ENCODE measurements at regions not wholly inside any gene's neighbourhood (a gene's known extent, or its start where the extent isn't known, plus 50 kb on each side); places are given as distances from the start of the nearest gene placed in this dataset.

DNA sequence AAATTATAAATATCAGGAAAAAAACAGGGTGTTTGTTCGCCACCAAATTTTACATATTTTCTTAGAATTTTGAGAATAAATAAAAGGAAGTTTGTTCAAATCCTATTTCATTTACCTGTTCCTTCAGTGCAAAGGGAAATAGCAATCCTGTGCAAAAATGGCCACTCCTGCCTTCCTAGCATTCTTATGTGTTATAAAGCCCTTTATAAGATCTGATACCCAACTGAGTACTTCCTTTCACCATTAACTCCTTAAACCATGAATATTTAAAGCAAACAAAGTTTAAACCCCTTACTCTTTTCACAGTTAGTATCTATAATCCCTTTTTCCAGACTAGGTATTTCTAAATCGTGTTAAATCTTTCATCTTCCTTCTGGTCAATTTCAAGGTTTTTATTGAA is 427.8 kb downstream of the NR4A2 start:
- TF ChIP-seq, protein P1, sequence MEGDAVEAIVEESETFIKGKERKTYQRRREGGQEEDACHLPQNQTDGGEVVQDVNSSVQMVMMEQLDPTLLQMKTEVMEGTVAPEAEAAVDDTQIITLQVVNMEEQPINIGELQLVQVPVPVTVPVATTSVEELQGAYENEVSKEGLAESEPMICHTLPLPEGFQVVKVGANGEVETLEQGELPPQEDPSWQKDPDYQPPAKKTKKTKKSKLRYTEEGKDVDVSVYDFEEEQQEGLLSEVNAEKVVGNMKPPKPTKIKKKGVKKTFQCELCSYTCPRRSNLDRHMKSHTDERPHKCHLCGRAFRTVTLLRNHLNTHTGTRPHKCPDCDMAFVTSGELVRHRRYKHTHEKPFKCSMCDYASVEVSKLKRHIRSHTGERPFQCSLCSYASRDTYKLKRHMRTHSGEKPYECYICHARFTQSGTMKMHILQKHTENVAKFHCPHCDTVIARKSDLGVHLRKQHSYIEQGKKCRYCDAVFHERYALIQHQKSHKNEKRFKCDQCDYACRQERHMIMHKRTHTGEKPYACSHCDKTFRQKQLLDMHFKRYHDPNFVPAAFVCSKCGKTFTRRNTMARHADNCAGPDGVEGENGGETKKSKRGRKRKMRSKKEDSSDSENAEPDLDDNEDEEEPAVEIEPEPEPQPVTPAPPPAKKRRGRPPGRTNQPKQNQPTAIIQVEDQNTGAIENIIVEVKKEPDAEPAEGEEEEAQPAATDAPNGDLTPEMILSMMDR (IDR thresholded peaks at IDR 0.05): no peak
- TF ChIP-seq PHF8 (IDR thresholded peaks at IDR 0.05; ENCODE audit: borderline replicate concordance, low read depth): no peak

Measured in A549 (cell line).